HG03342 (cell line): ENCODE measurements at regions not wholly inside any gene's neighbourhood (a gene's known extent, or its start where the extent isn't known, plus 50 kb on each side); places are given as distances from the start of the nearest gene placed in this dataset.
"Not testable (repeated sequence)": the region's sequence is repeated elsewhere in the genome, so short reads cannot be mapped to it uniquely, and the experiment has no call there.

Experiments used
- ATAC-seq: cut with Tn5 transposase; IDR thresholded peaks from one replicate; pipeline ENCODE4 v1.9.1; 2021; ENCODE audit warnings: mild to moderate bottlenecking, moderate library complexity; ENCODE audit not compliant: unreplicated experiment

GRCh38 chr19:27972291-27973040, 1240.5 kb downstream of the UQCRFS1 start:
- ATAC-seq, result no peak

DNA sequence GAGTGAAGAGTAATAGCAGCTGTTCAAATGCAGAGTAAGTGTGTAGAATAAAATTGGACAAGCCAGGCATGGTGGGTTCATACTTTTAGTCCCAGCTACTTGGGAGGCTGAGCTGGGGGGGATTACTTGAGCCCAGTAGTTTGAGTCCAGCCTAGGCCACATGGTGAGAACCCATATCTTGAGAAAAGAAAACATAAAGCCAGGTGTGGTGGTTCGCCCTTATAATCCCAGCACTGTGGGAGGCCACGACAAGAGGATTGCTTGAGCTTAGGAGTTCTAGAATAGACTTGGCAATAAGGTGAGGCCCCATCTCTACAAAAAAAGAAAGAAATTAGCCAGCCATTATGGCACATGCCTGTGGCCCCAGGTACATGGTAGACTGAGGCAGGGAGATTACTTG, 1241.1 kb downstream of the UQCRFS1 start:
- ATAC-seq, result no peak

DNA sequence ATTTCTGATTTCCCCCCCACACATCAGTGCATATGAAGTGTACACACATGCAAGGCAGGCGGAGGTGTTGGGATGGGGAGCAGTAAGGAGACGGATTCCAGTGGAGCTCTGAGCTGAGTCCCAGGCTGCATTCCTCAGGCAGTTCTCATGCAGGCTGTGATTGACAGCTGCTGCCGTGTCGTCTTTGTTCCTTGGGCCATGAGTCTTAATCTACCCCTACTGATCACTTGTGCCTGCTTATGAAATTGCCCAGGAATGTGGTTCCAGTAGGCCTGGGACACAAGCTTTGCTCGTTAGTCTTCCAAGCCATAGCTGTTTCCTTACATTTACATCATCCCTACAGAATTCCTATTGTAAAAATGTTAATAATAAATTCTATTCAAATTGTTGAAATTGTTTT, 1241.9 kb downstream of the UQCRFS1 start:
- ATAC-seq, result no peak

- no peak for ATAC-seq
Measured at GRCh38 chr19:27966390-27966816, 1246.5 kb downstream of the UQCRFS1 start.

- ATAC-seq, result no peak
Measured at GRCh38 chr19:27964185-27964584, 1248.8 kb downstream of the UQCRFS1 start.

DNA sequence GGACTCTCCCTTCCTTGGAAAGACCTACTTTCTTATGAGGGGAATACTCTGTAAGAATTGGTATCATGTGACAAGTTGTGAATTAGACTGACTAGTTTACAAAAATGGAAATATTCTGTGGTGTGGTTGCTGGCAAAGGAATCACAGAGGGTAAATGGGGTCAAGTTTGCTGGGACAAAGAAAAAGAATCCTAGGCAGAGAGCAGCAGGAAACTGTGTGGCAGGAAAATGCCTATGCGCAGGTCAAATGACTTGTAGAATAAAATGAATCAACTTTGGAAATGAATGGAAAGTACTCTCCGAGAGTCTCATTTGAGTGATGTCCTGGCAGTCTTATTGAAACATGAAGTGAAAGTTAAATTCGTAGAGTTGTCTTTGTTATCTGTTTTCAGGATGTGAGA, 1250.7 kb downstream of the UQCRFS1 start:
- ATAC-seq, result no peak

GRCh38 chr19:27955485-27956480, 1257.2 kb downstream of the UQCRFS1 start:
- ATAC-seq, result no peak

DNA sequence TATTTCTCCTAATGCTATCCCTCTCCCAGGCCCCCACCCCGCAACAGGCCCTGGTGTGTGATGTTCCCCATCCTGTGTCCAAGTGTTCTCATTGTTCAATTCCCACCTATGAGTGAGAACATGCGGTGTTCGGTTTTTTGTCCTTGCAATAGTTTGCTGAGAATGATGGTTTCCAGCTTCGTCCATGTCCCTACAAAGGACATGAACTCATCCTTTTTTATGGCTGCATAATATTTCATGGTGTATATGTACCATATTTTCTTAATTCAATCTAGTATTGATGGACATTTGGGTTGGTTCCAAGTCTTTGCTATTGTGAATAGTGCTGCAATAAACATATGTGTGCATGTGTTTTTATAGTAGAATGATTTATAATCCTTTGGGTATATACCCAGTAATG, 1270.3 kb downstream of the UQCRFS1 start:
- not testable (repeated sequence) for ATAC-seq

DNA sequence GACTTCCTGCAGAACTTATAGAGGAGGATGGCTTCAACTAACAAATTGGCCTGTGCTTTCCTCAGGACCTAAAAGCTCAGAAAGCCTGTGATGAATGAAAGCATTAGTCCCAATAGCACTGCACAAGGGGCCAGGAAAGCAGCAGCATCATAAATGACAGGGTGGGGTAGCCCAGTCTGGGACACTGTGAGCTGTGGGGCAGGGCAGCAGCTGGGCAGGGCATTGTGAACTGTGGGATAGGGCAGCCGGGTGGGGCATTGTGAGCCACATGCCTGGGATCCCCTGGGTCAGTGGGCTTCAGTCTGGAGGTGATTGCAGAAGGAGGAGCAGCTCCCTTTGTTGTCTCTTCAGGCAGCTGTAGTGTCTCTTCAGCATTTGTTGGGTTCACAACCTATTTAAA, 1276.8 kb downstream of the UQCRFS1 start:
- no peak for ATAC-seq

DNA sequence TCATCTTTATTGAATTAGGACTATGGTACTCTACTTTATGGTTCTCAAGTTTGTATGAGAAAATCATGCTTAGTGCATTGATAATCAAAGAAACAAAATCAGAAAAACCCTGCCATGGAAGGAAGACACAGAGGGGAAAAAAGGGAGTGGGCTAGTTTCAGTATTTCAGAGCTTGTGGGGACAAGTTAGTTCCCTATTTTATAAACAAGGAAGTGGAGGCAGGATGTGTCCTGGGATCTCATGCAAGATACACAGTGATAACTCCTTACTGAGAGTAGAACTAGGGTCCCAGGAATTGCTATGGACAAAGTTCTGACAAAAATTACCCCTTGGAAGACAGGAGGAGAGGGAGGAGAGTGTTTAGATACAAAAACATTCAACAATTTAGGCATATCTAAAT, 1277.3 kb downstream of the UQCRFS1 start:
- no peak for ATAC-seq

DNA sequence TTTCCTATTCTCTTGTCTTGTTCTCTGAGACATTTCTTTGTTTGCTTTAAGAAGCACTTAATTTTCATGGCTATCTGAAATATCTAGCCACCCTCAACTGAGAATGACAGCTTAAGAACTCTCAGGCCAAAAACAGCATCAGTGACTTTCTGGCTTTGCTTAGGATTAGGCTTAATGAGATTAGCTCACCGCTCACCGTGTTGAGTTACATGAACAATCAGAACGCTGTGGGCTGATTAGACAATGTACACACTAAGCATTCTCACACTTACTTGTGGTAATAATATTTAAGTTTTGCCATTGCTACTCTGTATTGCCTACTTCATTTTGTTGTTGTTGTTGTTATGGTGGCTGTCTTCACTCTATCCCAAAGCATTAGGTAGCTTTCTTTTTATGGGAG, 1283.6 kb downstream of the UQCRFS1 start:
- ATAC-seq, result no peak

DNA sequence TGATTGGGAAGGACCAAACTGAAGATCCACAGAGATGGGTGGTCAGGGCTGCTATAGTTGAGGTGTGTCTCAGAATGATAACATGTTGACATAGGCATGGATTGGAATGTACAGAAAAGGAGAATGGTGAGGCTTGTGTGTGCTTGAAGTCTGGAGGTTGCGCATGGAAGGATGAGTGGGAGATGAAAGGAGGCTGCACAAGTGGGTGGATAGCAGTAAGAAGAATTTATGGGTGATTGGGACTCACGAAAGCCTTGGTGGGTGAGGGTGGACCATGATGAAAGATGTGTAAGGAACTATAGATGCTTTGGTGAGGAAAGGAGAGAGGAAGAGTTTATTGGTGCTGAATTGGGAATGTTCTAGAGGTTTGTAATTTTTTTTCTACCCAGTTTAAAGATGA, 1287.7 kb downstream of the UQCRFS1 start:
- no peak for ATAC-seq

- ATAC-seq, result no peak
Measured at GRCh38 chr19:27922970-27923369, 1290.0 kb downstream of the UQCRFS1 start.

- ATAC-seq, result no peak
Measured at GRCh38 chr19:27920774-27921173, 1292.2 kb downstream of the UQCRFS1 start.

DNA sequence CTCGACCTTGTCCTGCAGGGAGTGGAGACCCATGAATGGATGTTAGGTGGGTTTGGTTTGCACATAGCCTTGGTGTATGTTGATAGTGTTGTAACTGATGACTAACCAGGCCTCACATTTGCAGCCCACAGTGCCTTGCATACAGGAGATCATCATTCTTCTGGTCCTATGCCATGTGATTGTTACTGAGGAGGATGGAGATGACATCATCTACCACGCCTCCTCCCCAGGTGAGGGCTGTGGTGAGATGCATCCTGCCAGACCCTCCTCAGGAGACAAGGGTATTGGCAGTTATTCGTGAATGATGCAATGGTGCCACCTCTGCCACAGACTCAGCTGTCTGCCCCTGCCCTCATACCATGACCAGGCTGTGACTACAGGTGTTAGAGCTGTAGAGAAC, 1294.1 kb downstream of the UQCRFS1 start:
- ATAC-seq, result no peak

- no peak for ATAC-seq
Measured at GRCh38 chr19:27911122-27911898, 1301.6 kb downstream of the UQCRFS1 start.

- ATAC-seq, result no peak
Measured at GRCh38 chr19:27909861-27910260, 1303.1 kb downstream of the UQCRFS1 start.

GRCh38 chr19:27909185-27909840, 1303.6 kb downstream of the UQCRFS1 start:
- no peak for ATAC-seq

- no peak for ATAC-seq
Measured at GRCh38 chr19:27906081-27906480, 1306.9 kb downstream of the UQCRFS1 start.

DNA sequence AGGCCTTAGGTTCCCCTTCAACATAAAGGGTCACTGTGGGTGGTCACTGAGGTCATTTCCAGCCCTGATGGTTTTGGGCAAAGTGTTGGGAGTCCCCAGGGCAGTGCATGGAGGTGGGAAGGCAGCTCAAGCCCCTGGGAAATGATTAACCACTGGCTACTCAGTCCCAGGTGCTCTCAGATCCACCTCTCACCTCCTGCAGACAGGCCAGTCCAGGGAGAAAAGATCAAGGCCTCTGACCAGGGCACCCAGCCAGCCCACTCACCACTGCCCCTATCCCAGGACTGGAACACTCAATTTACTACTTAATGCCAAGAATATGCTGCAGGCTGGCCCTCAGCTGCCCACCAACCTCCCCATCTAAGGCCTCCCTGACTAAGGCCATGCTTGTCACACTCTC, 1307.9 kb downstream of the UQCRFS1 start:
- ATAC-seq, result no peak

GRCh38 chr19:27901078-27901477, 1311.9 kb downstream of the UQCRFS1 start:
- ATAC-seq, result no peak
